Fibroblast of skin of back (primary cell): ENCODE measurements at regions not wholly inside any gene's neighbourhood (a gene's known extent, or its start where the extent isn't known, plus 50 kb on each side); places are given as distances from the start of the nearest gene placed in this dataset.
"Not testable (repeated sequence)": the region's sequence is repeated elsewhere in the genome, so short reads cannot be mapped to it uniquely, and the experiment has no call there.

ENCODE experiments used
- DNase-seq: peaks from one replicate; pipeline ENCODE4 v3.0.0-alpha.2; 2013

DNA sequence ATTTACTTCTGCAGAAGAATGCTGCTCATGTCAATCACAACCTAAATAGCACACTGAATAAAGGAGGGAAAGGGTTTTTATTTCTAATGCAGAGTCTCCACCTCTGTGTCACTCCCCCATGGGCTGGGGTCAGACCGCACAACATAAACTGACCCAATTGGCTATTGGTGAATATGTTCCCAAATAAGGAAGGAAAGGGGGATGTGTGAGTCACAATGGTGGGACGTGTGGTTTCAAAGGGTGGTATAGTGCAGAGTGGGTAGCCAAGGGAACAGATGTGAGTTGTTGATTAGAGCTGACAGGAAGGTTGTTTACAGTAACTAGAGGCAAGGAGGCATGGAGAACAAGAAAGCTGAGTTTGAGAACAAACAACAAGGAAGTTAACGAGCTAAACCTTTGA lies 491.8 kb downstream of the ZPLD1 start:
- no peak for DNase-seq

- DNase-seq, result no peak
These were observed 498.6 kb downstream of the ZPLD1 start for GRCh38 chr3:102933377-102933776.

DNA sequence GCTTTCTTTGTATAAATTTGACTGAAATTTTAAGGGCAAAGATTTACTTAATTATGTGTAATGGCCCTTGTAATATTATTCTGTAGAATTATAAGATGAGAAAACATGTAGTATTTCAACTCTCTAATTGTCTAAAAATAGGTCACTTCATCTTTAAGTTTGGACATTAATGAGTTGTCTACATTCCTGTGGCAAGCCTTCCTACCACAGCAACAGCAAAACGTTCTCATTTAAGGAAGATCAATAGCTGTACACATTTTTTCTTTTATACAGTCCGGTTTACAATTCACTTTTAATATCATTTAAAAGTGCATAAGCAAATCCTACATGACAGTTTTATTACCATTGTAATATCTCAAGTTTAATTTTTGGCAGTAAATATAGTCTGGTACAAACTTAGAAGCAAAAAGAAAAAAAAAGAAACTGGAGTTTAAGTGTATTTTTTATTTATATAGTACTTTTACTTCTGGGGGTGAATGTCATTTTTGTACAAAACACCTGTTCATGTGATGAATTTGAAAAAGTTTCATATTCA lies 501.8 kb downstream of the ZPLD1 start:
- no peak for DNase-seq

DNA sequence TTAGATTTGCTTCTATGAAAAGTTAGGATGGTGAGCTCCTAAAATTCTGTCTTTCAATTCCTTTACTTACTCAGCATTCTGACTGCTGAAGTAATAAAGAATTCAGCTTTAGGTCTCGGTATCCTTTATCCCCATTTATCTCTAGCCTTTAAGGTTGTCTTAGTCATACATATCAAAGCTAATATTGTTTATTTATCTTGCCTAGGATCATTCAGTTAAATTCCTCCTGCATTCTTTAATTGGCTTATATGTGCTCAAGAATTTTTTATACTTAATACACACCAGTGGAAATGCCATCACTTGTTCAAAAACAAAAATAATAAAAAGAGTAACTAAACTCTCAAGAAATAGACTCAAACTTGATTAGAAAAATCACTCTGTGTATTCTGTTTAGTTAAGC lies 507.0 kb downstream of the ZPLD1 start:
- DNase-seq, result no peak

DNA sequence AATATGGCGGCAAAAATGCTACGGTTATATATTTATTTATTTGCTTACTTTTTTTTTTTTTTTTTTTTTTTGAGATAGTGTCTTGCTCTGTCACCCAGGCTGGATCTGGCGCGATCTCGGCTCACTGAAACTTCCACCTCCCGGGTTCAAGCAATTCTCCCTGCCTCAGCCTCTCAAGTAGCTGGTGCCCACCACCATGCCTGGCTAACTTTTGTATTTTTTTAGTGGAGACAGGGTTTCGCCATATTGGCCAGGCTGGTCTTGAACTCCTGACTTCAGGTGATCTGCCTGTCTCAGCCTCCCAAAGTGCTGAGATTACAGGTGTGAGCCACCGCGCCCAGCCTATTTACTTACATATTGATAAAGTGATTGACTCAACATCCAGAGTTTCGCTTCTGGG lies 511.6 kb downstream of the ZPLD1 start:
- DNase-seq, result not testable (repeated sequence)

DNA sequence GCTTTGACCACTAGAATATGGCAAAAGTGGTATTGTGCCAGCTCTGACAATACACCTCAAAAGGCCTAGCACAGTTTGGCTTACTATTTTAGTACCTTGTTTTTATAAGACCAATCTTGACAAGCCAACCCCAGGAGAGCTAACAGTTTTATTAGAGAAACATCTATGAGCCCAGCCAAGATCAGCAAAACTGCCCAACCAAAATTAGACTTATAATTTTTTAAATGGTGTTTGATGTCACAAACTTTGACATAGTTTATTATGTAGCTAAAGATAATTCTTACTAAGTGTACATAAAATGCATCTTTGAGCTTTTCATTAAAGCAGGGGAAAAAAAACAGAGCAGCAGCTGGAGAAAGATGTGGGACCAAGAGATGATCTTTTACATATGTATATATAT lies 537.5 kb downstream of the ZPLD1 start:
- peak; percentile 7 for DNase-seq

- no peak for DNase-seq
These were observed 539.5 kb downstream of the ZPLD1 start for GRCh38 chr3:102974333-102974732.

GRCh38 chr3:102979191-102979590 lies 544.4 kb downstream of the ZPLD1 start:
- peak; percentile 38 for DNase-seq

- DNase-seq, result peak; percentile 93
These were observed 545.0 kb downstream of the ZPLD1 start for GRCh38 chr3:102979682-102980354.

GRCh38 chr3:102980355-102980696 lies 545.5 kb downstream of the ZPLD1 start:
- no peak for DNase-seq

GRCh38 chr3:103002425-103003176 lies 567.8 kb downstream of the ZPLD1 start:
- DNase-seq, result no peak

GRCh38 chr3:103006526-103007183 lies 571.8 kb downstream of the ZPLD1 start:
- DNase-seq, result no peak

DNA sequence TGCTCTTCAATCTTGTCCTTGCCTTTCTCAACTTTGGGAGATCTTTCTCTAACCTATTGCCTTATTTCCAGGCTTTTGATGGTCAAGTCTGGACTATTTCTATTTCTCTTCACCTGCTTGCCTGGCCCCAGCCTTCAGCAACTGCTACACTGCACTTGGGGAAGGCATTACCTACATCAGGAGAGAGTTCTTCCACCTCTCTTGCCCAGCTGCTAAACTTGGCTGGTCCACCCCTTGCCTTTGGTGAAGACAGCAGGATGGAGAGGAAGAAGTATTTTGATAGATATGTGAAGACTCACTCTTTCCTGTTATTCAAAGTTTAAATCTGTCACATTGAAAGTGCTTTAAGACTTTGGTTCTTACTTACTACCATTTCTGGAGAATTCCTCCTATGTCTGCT lies 574.8 kb downstream of the ZPLD1 start:
- DNase-seq, result no peak

DNA sequence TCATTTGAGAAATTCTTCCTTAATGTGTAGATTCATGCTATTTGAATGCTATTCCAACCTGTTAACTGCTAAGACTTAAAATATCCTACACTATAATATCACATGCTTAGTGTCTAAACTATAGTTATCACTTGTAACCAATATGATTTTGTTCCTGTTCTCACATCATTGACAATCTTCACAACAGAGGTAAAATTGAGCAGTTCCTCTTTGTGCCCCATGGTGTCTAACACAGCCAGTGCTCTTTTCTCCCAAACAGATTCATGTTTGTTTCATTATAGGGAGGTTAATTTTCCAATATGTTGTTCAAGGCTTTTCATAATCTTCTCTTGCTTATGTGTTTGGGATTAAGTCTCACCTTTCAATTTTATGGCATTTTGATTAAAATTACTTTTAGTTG lies 591.1 kb downstream of the ZPLD1 start:
- no peak for DNase-seq

DNA sequence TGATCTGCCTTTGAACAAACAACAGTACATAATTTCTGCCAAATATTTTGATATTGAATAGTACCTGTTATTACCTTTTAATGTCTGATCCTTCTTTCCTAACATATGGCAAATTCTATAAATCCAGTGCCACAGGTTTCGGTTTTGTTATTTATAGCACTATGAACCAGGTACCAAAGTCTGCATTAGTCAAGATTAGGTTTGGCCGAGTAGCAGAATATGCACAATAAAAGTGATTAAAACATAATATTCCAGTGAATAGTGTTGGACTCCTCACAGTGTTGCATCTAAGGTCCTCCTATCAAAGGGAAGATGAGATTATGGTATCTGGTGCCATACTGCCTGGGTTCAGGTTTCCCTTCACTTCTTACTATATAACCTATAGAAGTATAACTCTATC lies 599.0 kb downstream of the ZPLD1 start:
- no peak for DNase-seq

DNA sequence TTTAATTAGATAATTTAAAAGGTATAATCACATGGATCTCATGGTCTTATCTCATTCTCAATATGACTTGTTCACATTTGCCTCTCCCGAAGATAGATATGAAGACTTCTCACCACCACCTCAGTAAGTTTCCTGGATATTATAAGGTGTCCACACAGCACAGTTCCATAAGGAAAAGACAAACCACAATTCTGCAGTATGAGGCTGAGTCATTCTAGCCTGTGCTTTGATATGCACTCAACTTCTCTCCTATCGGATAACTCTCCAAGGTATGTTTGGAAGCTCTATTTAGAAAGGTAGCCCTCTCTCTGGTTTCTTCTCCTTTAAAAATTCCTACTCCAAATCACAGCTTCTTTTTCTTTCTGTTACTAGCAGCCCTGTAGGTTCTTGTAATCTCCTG lies 612.8 kb downstream of the ZPLD1 start:
- no peak for DNase-seq

- DNase-seq, result peak; percentile 18
These were observed 613.4 kb downstream of the ZPLD1 start for GRCh38 chr3:103048068-103048722.

GRCh38 chr3:103052236-103052830 lies 617.5 kb downstream of the ZPLD1 start:
- peak; percentile 16 for DNase-seq

- peak; percentile 33 for DNase-seq
These were observed 620.3 kb downstream of the ZPLD1 start for GRCh38 chr3:103055021-103055520.

DNA sequence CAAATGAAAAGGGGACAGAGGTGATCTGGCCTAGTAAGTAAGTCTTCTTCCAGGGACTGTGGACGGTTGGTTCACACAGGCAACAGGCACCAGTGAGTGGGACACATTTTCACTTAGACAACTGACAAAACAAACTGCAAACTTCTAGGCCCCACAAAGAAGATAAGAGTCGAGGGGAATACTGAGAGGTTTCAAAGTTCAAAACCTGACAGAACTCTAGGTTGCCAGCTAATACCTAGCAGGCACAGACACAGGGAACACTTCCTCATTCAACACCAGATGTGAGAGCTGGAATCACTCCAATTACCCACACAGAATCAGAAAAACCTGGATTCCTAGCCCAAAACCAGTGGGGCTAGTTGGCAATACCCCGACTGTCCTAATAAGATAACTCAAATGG lies 621.7 kb downstream of the ZPLD1 start:
- no peak for DNase-seq

DNA sequence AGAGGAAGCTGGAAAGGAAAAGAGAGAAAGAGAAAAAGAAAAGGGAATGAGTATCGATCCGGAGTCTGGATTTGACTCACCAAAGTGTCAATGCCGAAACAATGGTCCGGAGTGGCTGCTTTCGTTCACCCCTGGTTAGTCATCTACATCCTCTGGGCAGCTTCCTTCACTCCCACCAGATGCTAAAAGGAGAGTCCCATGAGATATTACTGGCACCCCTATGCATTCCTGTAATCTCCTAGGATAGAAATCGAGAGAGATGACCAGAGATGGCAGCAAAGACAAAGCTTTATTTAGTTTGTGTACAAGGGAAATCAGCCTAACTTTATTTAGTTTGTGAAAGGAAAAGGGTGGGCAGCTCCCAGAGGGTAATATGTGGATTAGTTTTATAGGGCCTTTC lies 622.2 kb downstream of the ZPLD1 start:
- peak; percentile 35 for DNase-seq

- no peak for DNase-seq
These were observed 622.7 kb downstream of the ZPLD1 start for GRCh38 chr3:103057487-103057886.

DNA sequence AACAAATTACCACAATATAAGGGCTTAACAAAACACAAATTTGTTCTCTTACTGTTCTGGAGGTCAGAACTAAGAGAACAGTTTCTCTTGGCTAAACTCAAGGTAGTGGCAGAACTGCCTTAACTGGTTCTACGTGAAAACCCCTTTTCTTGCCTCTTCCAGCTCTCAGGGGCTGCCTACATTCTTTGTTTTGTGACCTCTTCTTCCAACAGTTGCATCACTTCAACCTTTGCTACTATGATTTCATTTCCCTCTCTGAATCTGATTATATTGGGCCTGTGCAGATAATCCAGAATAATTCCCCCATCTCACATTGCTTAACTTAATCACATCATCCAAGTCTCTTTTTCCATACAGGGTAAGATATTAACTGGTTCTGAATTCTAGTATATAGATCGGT lies 624.6 kb downstream of the ZPLD1 start:
- no peak for DNase-seq
